ENCODE measurements at regions not wholly inside any gene's neighbourhood (a gene's known extent, or its start where the extent isn't known, plus 50 kb on each side); places are given as distances from the start of the nearest gene placed in this dataset.
"Not testable (repeated sequence)": the region's sequence is repeated elsewhere in the genome, so short reads cannot be mapped to it uniquely, and the experiment has no call there.

DNA sequence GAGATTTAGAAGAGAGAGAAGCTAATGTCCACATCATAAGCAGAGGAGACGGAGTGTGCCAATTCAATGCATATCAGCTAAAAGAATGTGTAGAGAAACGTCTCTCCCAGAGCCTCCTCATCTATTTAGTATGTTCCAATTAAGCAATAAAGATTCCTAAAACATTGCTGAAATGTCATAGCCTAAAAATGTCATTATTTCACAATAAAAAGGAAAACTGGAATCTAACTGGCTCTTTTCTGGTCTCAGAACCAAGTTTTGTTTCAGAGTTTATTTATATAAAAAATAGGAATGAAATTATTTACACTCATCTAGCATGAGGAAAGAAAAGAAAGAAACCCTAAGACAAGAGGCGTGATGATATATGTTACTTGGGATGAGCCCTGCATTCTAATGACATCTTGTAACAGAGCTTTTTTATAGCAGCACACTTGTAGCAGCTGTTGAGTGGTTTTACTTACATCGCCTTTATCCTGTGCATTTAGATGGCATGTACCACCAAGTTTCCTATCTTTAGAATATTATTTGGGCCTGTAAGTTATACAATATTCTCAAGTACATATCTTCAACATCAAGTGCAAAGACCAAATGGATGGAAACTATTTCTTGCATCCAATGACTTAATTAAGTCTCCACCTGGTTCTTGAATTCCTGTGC, 266.3 kb upstream of the PRKD1 start:
- Mint-ChIP-seq H3K4me3 (no peak overlapping the region), H3K4me1 (no peaks in the 10 kb centered on the region)
- ATAC-seq (ENCODE audit: low read depth in 2 of 2), result no peak

GRCh38 chr14:30194741-30195148, 267.1 kb upstream of the PRKD1 start:
- Mint-ChIP-seq H3K9me3 (peaks cover 0 to under 1% (median 0%) of the 10 kb centered on the region in 7 donors), H3K4me1 (no peaks in the 10 kb centered on the region), H3K36me3 (no peaks in the 10 kb centered on the region), H3K27me3 (no peaks in the 10 kb centered on the region), H3K4me3 (no peak overlapping the region), H3K27ac (no peak overlapping the region)
- ATAC-seq (ENCODE audit: low read depth in 2 of 2), result no peak
- DNase-seq, result no peak

More for the DNA sequence above, 266.3 kb upstream of the PRKD1 start:
- H3K27me3 Mint-ChIP-seq, result no peaks in the 10 kb centered on the region
- H3K36me3 Mint-ChIP-seq, result no peaks in the 10 kb centered on the region
- no peak overlapping the region for H3K27ac Mint-ChIP-seq
- H3K9me3 Mint-ChIP-seq, result peaks cover 0 to 6% (median 0%) of the 10 kb centered on the region in 7 donors
- DNase-seq, result no peak

GRCh38 chr14:30195941-30196340, 268.3 kb upstream of the PRKD1 start:
- Mint-ChIP-seq H3K4me3 (no peak overlapping the region), H3K27me3 (no peaks in the 10 kb centered on the region), H3K27ac (no peak overlapping the region), H3K4me1 (no peaks in the 10 kb centered on the region), H3K36me3 (no peaks in the 10 kb centered on the region), H3K9me3 (no peaks in the 10 kb centered on the region)
- no peak for DNase-seq
- ATAC-seq (ENCODE audit: low read depth in 2 of 2), result no peak

DNA sequence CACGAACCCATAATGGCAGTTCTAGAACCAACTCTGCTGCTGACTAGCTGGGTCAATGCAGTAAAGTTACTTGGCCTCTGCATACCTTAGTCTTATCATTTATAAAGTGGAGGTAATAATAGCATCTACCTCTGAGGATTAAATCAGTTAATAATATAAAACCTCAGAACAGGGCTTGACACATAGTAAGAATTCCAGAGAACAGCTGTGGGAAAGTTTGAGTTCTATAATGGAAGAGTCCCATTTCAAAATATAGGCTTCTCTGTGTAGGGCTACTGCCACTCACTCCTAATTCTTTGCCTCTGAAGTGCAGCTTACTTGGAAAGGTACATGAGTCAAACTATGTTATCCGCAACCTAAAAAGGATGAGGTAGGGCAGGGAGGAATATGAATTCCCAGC, 269.2 kb upstream of the PRKD1 start:
- Mint-ChIP-seq H3K27me3 (no peaks in the 10 kb centered on the region), H3K9me3 (peaks cover 0 to 4% (median 0%) of the 10 kb centered on the region in 7 donors), H3K36me3 (no peaks in the 10 kb centered on the region), H3K27ac (no peak overlapping the region), H3K4me1 (no peaks in the 10 kb centered on the region), H3K4me3 (no peak overlapping the region)
- ATAC-seq (ENCODE audit: low read depth in 2 of 2), result no peak
- no peak for DNase-seq

DNA sequence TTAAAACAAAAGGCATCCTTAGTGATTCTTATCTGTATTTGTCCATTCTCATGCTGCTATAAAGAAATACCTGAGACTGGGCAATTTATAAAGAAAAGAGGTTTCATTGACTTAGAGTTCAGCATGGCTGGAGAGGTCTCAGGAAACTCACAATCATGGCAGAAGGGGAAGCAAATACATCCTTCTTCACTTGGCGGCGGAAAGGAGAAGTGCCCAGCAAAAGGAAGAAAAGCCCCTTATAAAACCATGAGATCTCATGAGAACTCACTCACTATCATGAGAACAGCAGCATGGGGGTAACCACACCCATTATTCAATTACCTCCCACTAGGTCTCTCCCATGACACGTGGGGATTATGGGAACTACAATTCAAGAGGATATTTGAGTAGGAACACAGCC, 271.1 kb upstream of the PRKD1 start:
- DNase-seq; H3K36me3 Mint-ChIP-seq; H3K4me3 Mint-ChIP-seq; ATAC-seq (ENCODE audit: low read depth in 2 of 2); H3K27me3 Mint-ChIP-seq; H3K9me3 Mint-ChIP-seq; H3K27ac Mint-ChIP-seq; H3K4me1 Mint-ChIP-seq: not testable (repeated sequence)

GRCh38 chr14:30204431-30204980, 276.9 kb upstream of the PRKD1 start:
- Mint-ChIP-seq H3K36me3 (no peaks in the 10 kb centered on the region), H3K4me3 (no peak overlapping the region), H3K27ac (no peak overlapping the region), H3K9me3 (peaks cover 0 to 4% (median 0%) of the 10 kb centered on the region in 7 donors), H3K27me3 (no peaks in the 10 kb centered on the region), H3K4me1 (no peaks in the 10 kb centered on the region)
- ATAC-seq (ENCODE audit: low read depth in 2 of 2) (no peak), DNase-seq (no peak)

GRCh38 chr14:30209136-30209535, 281.5 kb upstream of the PRKD1 start:
- ATAC-seq (ENCODE audit: low read depth in 2 of 2), result no peak
- no peak overlapping the region for H3K27ac Mint-ChIP-seq
- no peaks in the 10 kb centered on the region for H3K27me3 Mint-ChIP-seq
- no peak overlapping the region for H3K4me3 Mint-ChIP-seq
- H3K4me1 Mint-ChIP-seq, result no peaks in the 10 kb centered on the region
- no peaks in the 10 kb centered on the region for H3K36me3 Mint-ChIP-seq
- H3K9me3 Mint-ChIP-seq, result no peaks in the 10 kb centered on the region
- no peak for DNase-seq

DNA sequence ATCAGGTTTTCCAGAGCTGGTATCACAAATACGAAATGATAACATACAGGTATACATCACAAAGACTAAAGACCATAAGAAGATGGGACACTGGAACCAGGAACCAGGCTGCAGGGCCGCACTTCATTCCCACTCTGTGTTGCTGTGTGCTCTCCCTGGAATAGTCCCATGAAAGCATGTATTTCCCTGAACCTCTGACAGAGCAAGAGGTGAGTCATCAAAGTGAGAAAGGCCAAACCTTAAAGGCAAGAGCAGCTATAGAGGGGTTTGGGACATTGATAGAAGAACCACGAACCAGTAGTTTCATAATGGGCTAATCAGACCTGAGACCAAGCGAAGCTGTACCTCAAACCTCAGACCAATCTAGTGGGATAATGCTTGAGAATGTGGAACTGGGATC, 283.0 kb upstream of the PRKD1 start:
- Mint-ChIP-seq H3K27me3 (no peaks in the 10 kb centered on the region), H3K9me3 (no peaks in the 10 kb centered on the region), H3K4me3 (no peak overlapping the region), H3K4me1 (no peaks in the 10 kb centered on the region), H3K36me3 (no peaks in the 10 kb centered on the region), H3K27ac (no peak overlapping the region)
- DNase-seq (no peak), ATAC-seq (ENCODE audit: low read depth in 2 of 2) (no peak)

GRCh38 chr14:30211326-30211725, 283.7 kb upstream of the PRKD1 start:
- Mint-ChIP-seq H3K27me3 (no peaks in the 10 kb centered on the region), H3K4me3 (no peak overlapping the region), H3K27ac (peak overlapping the region in 1 of 6 donors; percentile 59), H3K4me1 (no peaks in the 10 kb centered on the region), H3K9me3 (no peaks in the 10 kb centered on the region), H3K36me3 (no peaks in the 10 kb centered on the region)
- ATAC-seq (ENCODE audit: low read depth in 2 of 2), result no peak
- DNase-seq, result no peak

DNA sequence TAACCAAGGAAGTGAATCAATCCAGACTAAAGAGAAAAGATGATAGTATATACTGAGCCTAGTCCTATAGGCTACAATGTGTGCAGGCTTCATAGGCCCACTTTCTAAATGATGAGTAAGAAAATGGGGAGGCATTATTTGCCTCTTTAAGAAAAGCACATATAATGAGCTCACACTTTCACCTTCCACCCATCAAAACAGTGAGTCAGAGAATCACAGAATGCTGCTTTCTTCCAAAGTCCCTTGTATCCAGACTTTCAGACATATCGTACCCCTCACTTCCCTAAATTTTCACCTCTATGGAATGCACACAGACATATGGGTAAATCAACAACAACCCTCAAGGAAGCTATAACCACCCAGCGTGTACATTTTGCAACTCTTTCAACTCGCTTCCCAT, 286.4 kb upstream of the PRKD1 start:
- no peak for ATAC-seq (ENCODE audit: low read depth in 2 of 2)
- Mint-ChIP-seq H3K4me3 (no peak overlapping the region), H3K9me3 (no peaks in the 10 kb centered on the region)

GRCh38 chr14:30214461-30215090, 286.9 kb upstream of the PRKD1 start:
- Mint-ChIP-seq H3K27me3 (no peaks in the 10 kb centered on the region), H3K9me3 (no peaks in the 10 kb centered on the region), H3K27ac (no peak overlapping the region), H3K4me3 (no peak overlapping the region), H3K36me3 (no peaks in the 10 kb centered on the region), H3K4me1 (no peaks in the 10 kb centered on the region)
- ATAC-seq (ENCODE audit: low read depth in 2 of 2), result no peak
- no peak for DNase-seq

More for the DNA sequence above, 286.4 kb upstream of the PRKD1 start:
- Mint-ChIP-seq H3K27me3 (no peaks in the 10 kb centered on the region), H3K4me1 (no peaks in the 10 kb centered on the region), H3K27ac (no peak overlapping the region), H3K36me3 (no peaks in the 10 kb centered on the region)
- no peak for DNase-seq

DNA sequence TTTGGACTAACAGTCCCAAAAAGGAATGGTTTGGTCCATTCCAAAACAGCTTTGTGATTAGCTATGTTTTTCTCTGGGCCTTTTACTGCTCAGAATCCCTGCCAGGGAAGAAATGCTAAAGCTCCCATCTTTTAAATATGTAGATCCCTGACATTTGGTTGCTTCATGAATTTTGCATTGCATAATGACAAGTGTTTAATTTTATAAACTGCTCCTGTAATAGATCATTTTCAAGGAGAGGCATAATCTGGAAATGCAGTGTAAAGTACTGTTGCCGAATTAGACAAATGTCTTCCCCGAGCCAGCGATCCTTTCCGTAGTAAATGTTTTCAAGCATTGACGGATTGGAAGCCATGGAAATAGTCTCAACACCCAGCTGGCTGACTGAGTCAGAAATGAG, 291.3 kb upstream of the PRKD1 start:
- H3K9me3 Mint-ChIP-seq, result peaks cover 0 to 5% (median 0%) of the 10 kb centered on the region in 7 donors
- H3K4me3 Mint-ChIP-seq, result no peak overlapping the region
- H3K4me1 Mint-ChIP-seq, result no peaks in the 10 kb centered on the region
- ATAC-seq (ENCODE audit: low read depth in 2 of 2), result no peak
- no peak overlapping the region for H3K27ac Mint-ChIP-seq
- H3K36me3 Mint-ChIP-seq, result no peaks in the 10 kb centered on the region
- no peak for DNase-seq
- H3K27me3 Mint-ChIP-seq, result no peaks in the 10 kb centered on the region

GRCh38 chr14:30221546-30221945, 293.9 kb upstream of the PRKD1 start:
- ATAC-seq (ENCODE audit: low read depth in 2 of 2) (no peak), DNase-seq (no peak)
- Mint-ChIP-seq H3K36me3 (no peaks in the 10 kb centered on the region), H3K9me3 (peaks cover 0 to 5% (median 0%) of the 10 kb centered on the region in 7 donors), H3K4me3 (no peak overlapping the region), H3K27me3 (no peaks in the 10 kb centered on the region), H3K27ac (no peak overlapping the region), H3K4me1 (no peaks in the 10 kb centered on the region)

DNA sequence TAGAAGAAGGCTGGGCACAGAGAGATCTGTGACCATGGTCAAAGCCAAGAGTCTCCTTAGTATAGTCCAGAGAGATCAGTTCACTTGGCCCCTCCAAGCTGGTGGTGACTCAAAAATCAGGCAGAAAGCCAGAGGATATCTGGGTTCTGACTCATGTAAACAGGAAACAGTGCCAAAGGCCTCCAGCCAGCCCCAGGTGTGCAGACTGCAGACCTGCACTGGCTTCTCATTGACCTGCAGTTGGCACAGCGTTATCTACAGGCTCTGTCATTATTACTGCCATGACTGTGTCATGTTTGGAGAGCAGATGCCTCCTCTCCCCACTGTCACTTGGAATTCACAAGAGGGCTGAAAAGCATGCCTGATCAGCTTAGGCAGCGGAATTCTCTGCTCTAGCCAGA, 295.7 kb upstream of the PRKD1 start:
- Mint-ChIP-seq H3K9me3 (peaks cover 0 to 5% (median 0%) of the 10 kb centered on the region in 7 donors), H3K27me3 (no peaks in the 10 kb centered on the region), H3K4me1 (no peaks in the 10 kb centered on the region), H3K27ac (no peak overlapping the region), H3K36me3 (no peaks in the 10 kb centered on the region), H3K4me3 (no peak overlapping the region)
- no peak for DNase-seq
- ATAC-seq (ENCODE audit: low read depth in 2 of 2), result no peak
